NOMO-1 treated with DMSO at 0.1 percent for 48 hours (cell line): ENCODE measurements at regions not wholly inside any gene's neighbourhood (a gene's known extent, or its start where the extent isn't known, plus 50 kb on each side); places are given as distances from the start of the nearest gene placed in this dataset.
"Not testable (repeated sequence)": the region's sequence is repeated elsewhere in the genome, so short reads cannot be mapped to it uniquely, and the experiment has no call there.

Source experiments
- DNase-seq: peaks from one replicate; lab custom pipeline; 2025; ENCODE audit not compliant: unreplicated experiment; lab: John Stamatoyannopoulos, UW

- not testable (repeated sequence) for DNase-seq
These were observed 674.0 kb downstream of the BRINP1 start for GRCh38 chr9:118695249-118695648.

- DNase-seq: no peak
These were observed 667.2 kb downstream of the BRINP1 start for GRCh38 chr9:118701985-118702384.

- no peak for DNase-seq
These were observed 657.4 kb downstream of the BRINP1 start for GRCh38 chr9:118711843-118712242.

- DNase-seq: no peak
These were observed 648.0 kb downstream of the BRINP1 start for GRCh38 chr9:118721276-118721675.

- DNase-seq: no peak
These were observed 647.3 kb downstream of the BRINP1 start for GRCh38 chr9:118721923-118722322.

GRCh38 chr9:118729981-118730380 is 639.3 kb downstream of the BRINP1 start:
- DNase-seq: no peak

GRCh38 chr9:118732998-118733397 is 636.2 kb downstream of the BRINP1 start:
- no peak for DNase-seq

GRCh38 chr9:118734696-118735095 is 634.5 kb downstream of the BRINP1 start:
- no peak for DNase-seq

GRCh38 chr9:118736406-118736805 is 632.8 kb downstream of the BRINP1 start:
- DNase-seq: no peak

- no peak for DNase-seq
These were observed 618.0 kb downstream of the BRINP1 start for GRCh38 chr9:118751077-118751847.

GRCh38 chr9:118751848-118752223 is 617.4 kb downstream of the BRINP1 start:
- no peak for DNase-seq

- no peak for DNase-seq
These were observed 608.0 kb downstream of the BRINP1 start for GRCh38 chr9:118761016-118761790.

- DNase-seq: no peak
These were observed 601.7 kb downstream of the BRINP1 start for GRCh38 chr9:118767571-118767970.

GRCh38 chr9:118782790-118783463 is 586.3 kb downstream of the BRINP1 start:
- no peak for DNase-seq

- DNase-seq: no peak
These were observed 585.2 kb downstream of the BRINP1 start for GRCh38 chr9:118784033-118784432.

- DNase-seq: no peak
These were observed 583.8 kb downstream of the BRINP1 start for GRCh38 chr9:118785456-118785855.

- no peak for DNase-seq
These were observed 582.4 kb downstream of the BRINP1 start for GRCh38 chr9:118786877-118787276.

- no peak for DNase-seq
These were observed 560.0 kb downstream of the BRINP1 start for GRCh38 chr9:118809160-118809625.

GRCh38 chr9:118829334-118829733 is 539.9 kb downstream of the BRINP1 start:
- DNase-seq: no peak

GRCh38 chr9:118832371-118832770 is 536.9 kb downstream of the BRINP1 start:
- no peak for DNase-seq

- DNase-seq: no peak
These were observed 532.3 kb downstream of the BRINP1 start for GRCh38 chr9:118836891-118837290.

- DNase-seq: no peak
These were observed 497.7 kb downstream of the BRINP1 start for GRCh38 chr9:118871531-118871930.
